Muscle layer of duodenum (tissue), 2 donors: ENCODE measurements at regions not wholly inside any gene's neighbourhood (a gene's known extent, or its start where the extent isn't known, plus 50 kb on each side); places are given as distances from the start of the nearest gene placed in this dataset.

ENCODE experiments used
- H3K27ac ChIP-seq: one replicate; pipeline ENCODE4 v1.7.0; 2013; ENCODE audit warnings: mild to moderate bottlenecking, low read length
- H3K27me3 ChIP-seq: one replicate; pipeline ENCODE4 v1.7.0; 2013; ENCODE audit warnings: low read depth, mild to moderate bottlenecking, control low read depth, low read length
- H3K36me3 ChIP-seq, 2 donors: one replicate each; pipeline ENCODE4 v1.7.0; 2013; ENCODE audit warnings: low read length in 2 of 2, control low read depth in 1 of 2, mild to moderate bottlenecking in 1 of 2; ENCODE audit not compliant: insufficient read depth in 2 of 2, control insufficient read depth in 1 of 2
- H3K4me1 ChIP-seq, 2 donors: one replicate each; pipeline ENCODE4 v1.7.0; 2013; ENCODE audit warnings: low read length in 2 of 2, mild to moderate bottlenecking in 2 of 2, control low read depth in 1 of 2, moderate library complexity in 1 of 2; ENCODE audit not compliant: insufficient read depth in 2 of 2, control insufficient read depth in 1 of 2
- H3K4me3 ChIP-seq, 2 donors: one replicate each; pipeline ENCODE4 v1.7.0; 2013; ENCODE audit warnings: low read length in 2 of 2, low read depth in 1 of 2, mild to moderate bottlenecking in 1 of 2
- H3K9me3 ChIP-seq, 2 donors: one replicate each; pipeline ENCODE4 v1.7.0; 2013; ENCODE audit warnings: low read length in 2 of 2, control low read depth in 1 of 2, mild to moderate bottlenecking in 1 of 2; ENCODE audit not compliant: control insufficient read depth in 1 of 2
- donor health status: healthy.

- Histone ChIP-seq H3K27ac (no peak overlapping the region), H3K9me3 (no peaks in the 10 kb centered on the region), H3K4me1 (no peaks in the 10 kb centered on the region), H3K36me3 (no peaks in the 10 kb centered on the region), H3K27me3 (no peaks in the 10 kb centered on the region), H3K4me3 (no peak overlapping the region)
Measured at GRCh38 chr3:194081826-194082225, 54.1 kb upstream of the HES1 start.

GRCh38 chr3:194082743-194083636, 53.0 kb upstream of the HES1 start:
- no peaks in the 10 kb centered on the region for H3K27me3 ChIP-seq
- no peaks in the 10 kb centered on the region for H3K9me3 ChIP-seq
- no peaks in the 10 kb centered on the region for H3K4me1 ChIP-seq
- no peaks in the 10 kb centered on the region for H3K36me3 ChIP-seq
- H3K4me3 ChIP-seq = no peak overlapping the region
- no peak overlapping the region for H3K27ac ChIP-seq

DNA sequence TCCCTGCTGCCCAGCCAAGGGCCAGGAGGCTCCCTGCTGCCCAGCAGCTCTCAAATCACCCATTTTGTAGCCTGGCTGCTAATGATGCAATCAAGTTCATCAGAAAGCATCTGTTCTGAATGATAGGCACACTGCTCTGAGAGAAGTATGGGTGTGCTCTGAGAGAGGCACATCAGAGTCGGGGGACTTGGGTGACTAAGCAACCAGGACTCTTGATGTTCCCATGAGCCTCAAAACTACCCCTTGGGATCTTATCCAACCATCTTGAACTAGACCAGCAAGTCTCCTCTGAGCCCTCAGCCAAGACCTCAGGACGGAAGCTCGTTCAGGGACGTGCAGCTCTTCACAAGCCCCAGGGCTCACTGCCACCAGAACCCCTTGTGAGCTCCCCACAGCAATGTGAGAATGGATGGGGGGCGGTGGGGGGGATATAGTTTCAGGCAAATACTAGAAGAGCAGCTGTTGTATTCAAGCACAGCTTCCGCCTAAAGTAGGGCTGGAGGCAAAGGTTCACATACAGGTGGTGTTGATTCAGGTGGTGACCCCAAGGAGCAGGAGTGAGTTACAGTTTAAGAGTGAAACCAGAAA, 52.2 kb upstream of the HES1 start:
- H3K4me3 ChIP-seq = no peak overlapping the region
- H3K27me3 ChIP-seq = no peaks in the 10 kb centered on the region
- H3K4me1 ChIP-seq = no peaks in the 10 kb centered on the region
- no peak overlapping the region for H3K27ac ChIP-seq
- H3K9me3 ChIP-seq = no peaks in the 10 kb centered on the region
- H3K36me3 ChIP-seq = no peaks in the 10 kb centered on the region

- H3K4me3 ChIP-seq = no peak overlapping the region
- H3K27me3 ChIP-seq = no peaks in the 10 kb centered on the region
- no peak overlapping the region for H3K27ac ChIP-seq
- no peaks in the 10 kb centered on the region for H3K4me1 ChIP-seq
- H3K36me3 ChIP-seq = no peaks in the 10 kb centered on the region
- H3K9me3 ChIP-seq = no peaks in the 10 kb centered on the region
Measured at GRCh38 chr3:194084284-194084683, 51.7 kb upstream of the HES1 start.
